ENCODE measurements at regions not wholly inside any gene's neighbourhood (a gene's known extent, or its start where the extent isn't known, plus 50 kb on each side); places are given as distances from the start of the nearest gene placed in this dataset.

DNA sequence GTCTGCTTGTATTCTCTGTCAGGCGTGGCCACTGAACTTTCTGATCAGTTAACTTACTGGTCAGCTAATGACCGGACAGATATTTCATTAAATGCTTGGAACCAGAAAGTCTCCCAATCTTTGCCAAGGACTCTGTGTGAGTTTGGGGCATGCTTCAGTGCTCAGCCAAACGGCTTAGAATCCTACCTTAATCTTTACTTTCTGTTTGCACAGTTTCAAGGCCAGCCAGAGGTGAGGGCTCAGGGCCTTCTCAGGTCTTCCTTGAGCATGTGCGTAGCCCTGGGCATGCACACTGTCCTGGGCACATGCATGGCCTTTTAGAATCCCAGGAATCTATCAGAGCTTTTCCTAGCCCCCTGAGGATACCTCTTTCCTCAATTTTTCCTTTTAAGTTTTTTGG is 230.1 kb downstream of the RAB11FIP4 start:
- TF ChIP-seq, protein P1, sequence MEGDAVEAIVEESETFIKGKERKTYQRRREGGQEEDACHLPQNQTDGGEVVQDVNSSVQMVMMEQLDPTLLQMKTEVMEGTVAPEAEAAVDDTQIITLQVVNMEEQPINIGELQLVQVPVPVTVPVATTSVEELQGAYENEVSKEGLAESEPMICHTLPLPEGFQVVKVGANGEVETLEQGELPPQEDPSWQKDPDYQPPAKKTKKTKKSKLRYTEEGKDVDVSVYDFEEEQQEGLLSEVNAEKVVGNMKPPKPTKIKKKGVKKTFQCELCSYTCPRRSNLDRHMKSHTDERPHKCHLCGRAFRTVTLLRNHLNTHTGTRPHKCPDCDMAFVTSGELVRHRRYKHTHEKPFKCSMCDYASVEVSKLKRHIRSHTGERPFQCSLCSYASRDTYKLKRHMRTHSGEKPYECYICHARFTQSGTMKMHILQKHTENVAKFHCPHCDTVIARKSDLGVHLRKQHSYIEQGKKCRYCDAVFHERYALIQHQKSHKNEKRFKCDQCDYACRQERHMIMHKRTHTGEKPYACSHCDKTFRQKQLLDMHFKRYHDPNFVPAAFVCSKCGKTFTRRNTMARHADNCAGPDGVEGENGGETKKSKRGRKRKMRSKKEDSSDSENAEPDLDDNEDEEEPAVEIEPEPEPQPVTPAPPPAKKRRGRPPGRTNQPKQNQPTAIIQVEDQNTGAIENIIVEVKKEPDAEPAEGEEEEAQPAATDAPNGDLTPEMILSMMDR (IDR thresholded peaks at IDR 0.05 in 4 of 5, conservative IDR thresholded peaks at IDR 0.05 in 1 of 5): no peak
- TF ChIP-seq POLR2A (IDR thresholded peaks at IDR 0.05): no peak

All from gastrocnemius medialis (tissue), 4 donors.